HEK293T (cell line): ENCODE measurements at regions not wholly inside any gene's neighbourhood (a gene's known extent, or its start where the extent isn't known, plus 50 kb on each side); places are given as distances from the start of the nearest gene placed in this dataset.
"Not testable (repeated sequence)": the region's sequence is repeated elsewhere in the genome, so short reads cannot be mapped to it uniquely, and the experiment has no call there.

ENCODE experiments used
- CTCF ChIA-PET: fragments of 350-600 bp; formaldehyde crosslinking; extraction: SDS; loops from one replicate; lab custom pipeline; 2021; ENCODE audit warnings: antibody characterized with exemption, inconsistent platforms; lab: Yijun Ruan, JAX
- POLR2A ChIA-PET: fragments of 350-600 bp; formaldehyde crosslinking; extraction: SDS; loops from one replicate; lab custom pipeline; 2020; ENCODE audit warnings: antibody characterized with exemption, inconsistent platforms; lab: Yijun Ruan, JAX
- DNase-seq: peaks from one replicate; pipeline ENCODE4 v3.0.0; 2012; ENCODE audit warnings: mixed read lengths; ENCODE audit errors: extremely low spot score
- ARNT ChIP-seq: fragments of 450-650 bp; IDR thresholded peaks from 2 replicates; pipeline ENCODE4 v1.6.1; 2017; ENCODE audit warnings: mild to moderate bottlenecking
- BHLHE40 ChIP-seq: fragments of 450-650 bp; IDR thresholded peaks from 2 replicates; pipeline ENCODE4 v1.6.1; 2016; ENCODE audit warnings: mild to moderate bottlenecking, moderate library complexity, borderline replicate concordance
- CTBP1 ChIP-seq: fragments of 450-650 bp; IDR thresholded peaks from 2 replicates; pipeline ENCODE4 v1.6.1; 2016; ENCODE audit warnings: borderline replicate concordance
- ELF4 ChIP-seq: fragments of 450-650 bp; IDR thresholded peaks from 2 replicates; pipeline ENCODE4 v1.6.1; 2017; ENCODE audit warnings: antibody characterized with exemption
- FOXA1 ChIP-seq: fragments of 450-650 bp; IDR thresholded peaks from 2 replicates; pipeline ENCODE4 v1.6.1; 2016; ENCODE audit warnings: mild to moderate bottlenecking
- FOXK2 ChIP-seq: fragments of 450-650 bp; IDR thresholded peaks from 2 replicates; pipeline ENCODE4 v1.6.1; 2016; ENCODE audit warnings: mild to moderate bottlenecking
- FOXM1 ChIP-seq: fragments of 450-650 bp; IDR thresholded peaks from 2 replicates; pipeline ENCODE4 v1.6.1; 2017; ENCODE audit warnings: mild to moderate bottlenecking, borderline replicate concordance
- HDGF ChIP-seq: fragments of 450-650 bp; IDR thresholded peaks from 2 replicates; pipeline ENCODE4 v1.6.1; 2017; ENCODE audit warnings: antibody characterized with exemption, borderline replicate concordance
- L3MBTL2 ChIP-seq: fragments of 450-650 bp; conservative IDR thresholded peaks from 2 replicates; pipeline ENCODE4 v1.6.1; 2016; ENCODE audit warnings: mild to moderate bottlenecking
- LEF1 ChIP-seq: fragments of 450-650 bp; IDR thresholded peaks from 2 replicates; pipeline ENCODE4 v1.6.1; 2017; ENCODE audit warnings: mild to moderate bottlenecking, borderline replicate concordance
- NFRKB ChIP-seq: fragments of 450-650 bp; IDR thresholded peaks from 2 replicates; pipeline ENCODE4 v1.6.1; 2016; ENCODE audit warnings: mild to moderate bottlenecking, moderate library complexity
- SP1 ChIP-seq: fragments of 450-650 bp; IDR thresholded peaks from 2 replicates; pipeline ENCODE4 v1.6.1; 2017
- SUZ12 ChIP-seq: fragments of 450-650 bp; IDR thresholded peaks from 2 replicates; pipeline ENCODE4 v1.6.1; 2016; ENCODE audit warnings: mild to moderate bottlenecking
- TARDBP ChIP-seq: fragments of 450-650 bp; IDR thresholded peaks from 2 replicates; pipeline ENCODE4 v1.6.1; 2016
- ZNF384 ChIP-seq: fragments of 450-650 bp; IDR thresholded peaks from 2 replicates; pipeline ENCODE4 v1.6.1; 2016
- TF ChIP-seq, protein P1 (sequence below): fragments of 450-650 bp; IDR thresholded peaks from 2 replicates; pipeline ENCODE4 v1.6.1; 2016

DNA sequence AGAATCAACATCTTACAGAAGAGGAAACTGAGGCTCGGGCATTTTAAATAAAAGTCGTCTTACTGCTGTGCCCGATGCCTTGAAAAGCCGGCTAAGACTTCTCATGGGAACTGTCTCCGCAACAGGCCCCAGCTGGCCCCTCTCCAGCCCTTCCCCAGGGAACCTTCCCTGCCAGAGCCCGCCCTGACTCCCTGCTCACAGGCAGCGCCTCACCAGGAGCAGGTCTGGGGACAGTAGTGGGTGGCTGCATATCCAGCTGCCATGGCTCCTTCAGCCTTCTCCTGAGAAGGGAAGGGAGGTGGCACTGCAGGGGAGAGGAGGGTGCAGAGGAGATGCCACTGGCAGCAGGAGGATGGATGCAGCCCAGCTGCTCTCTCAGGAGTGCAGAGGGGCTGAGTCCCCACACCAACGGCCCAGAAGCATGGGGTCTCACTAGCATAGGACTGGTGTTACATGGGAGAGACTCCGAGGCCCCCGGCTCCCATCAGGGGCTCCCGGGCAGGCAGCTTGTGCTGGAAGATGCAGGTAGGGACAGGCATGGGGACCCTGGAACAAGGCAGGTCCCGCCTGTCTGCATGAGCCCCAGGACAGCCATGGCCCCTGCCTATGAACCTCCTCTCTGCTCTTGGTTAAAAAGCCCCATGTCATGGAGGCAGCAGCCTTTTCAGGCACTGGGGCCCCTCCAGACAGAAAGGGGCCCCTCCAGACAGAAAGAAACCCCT, 216.4 kb upstream of the SGCG start:
- POLR2A ChIA-PET, result no interaction called here
- no peak for DNase-seq
- CTCF ChIA-PET, result no interaction called here
- no peak for TF ChIP-seq ARNT

DNA sequence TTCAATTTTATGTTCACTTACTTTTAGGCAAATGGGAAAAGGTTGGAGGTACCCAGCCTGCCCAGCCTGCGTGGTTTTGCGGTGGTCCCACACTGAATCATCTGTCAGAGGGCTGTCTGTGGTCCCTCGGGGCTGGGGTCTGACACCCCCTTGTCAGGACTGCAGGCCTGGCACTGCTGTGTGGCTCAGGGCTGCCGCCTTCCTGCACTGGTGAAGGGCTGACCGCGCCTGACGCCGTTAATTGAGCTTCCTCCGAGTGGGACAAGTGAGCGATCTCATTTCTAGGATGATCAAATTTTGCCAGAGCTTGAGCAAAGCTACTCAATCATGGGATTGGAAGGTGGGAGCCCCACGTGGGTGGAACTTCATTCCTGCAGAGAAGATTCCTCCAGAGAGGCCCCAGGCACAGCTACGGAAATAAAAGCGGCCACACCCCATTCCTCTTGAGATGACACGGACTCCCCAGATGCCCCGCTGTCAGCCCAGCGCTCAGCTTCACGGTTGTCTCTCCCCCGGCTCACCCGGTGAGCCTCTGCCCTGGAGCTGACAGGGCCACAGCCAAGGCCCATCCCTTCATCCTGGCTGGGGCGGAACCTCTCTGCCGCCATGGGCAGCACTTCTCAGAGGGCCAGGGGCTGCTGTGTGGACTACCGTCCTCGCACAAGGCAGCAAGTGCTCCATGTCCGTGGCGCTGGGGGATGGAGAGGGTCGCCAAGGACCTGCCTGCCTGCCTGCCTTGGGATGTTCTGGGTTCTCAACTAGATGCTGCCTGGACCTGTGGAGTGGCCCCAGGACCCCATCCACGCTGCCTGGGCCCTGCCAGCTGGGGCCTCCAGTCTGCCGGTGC, 215.5 kb upstream of the SGCG start:
- CTCF ChIA-PET, POLR2A ChIA-PET, DNase-seq: not testable (repeated sequence)

DNA sequence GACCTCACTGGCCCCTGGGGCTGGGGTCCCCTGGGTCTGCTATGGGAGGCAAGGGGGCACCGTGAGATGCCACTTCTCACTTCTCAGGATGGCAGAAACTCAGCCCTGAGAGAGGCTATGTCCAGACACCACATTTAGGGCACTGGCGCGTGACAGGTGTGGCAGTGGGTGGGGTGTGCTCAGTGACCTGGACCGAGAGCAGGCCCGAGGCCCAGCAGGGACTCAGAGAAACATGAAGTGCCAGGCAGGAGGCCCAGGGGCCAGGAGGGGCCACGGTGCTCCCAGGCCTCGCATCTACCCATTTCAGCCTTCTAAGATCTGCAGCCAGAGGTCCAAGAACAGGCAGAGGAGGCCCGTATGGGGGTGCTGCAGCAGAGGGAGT, 214.9 kb upstream of the SGCG start:
- POLR2A ChIA-PET, CTCF ChIA-PET: not testable (repeated sequence)

DNA sequence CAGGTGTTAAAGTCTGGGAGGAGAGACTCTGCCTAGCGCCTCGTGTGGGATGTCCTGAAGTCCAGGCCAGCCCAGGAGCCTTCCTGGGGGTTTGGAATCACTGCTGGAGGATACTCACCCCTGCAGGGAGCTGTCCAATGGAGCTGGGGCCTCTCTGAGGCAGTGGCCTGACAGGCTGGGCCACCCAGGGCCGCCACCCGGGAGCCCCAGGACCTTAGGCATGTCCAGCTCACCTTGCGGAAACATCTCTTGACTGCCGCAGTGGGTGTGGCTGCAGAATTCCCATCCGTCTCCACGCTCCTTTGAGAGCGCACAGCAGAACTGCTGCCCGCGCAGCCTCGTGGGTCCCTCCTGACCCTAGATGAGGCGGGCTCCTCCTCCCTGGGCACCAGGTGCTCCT, 214.0 kb upstream of the SGCG start:
- DNase-seq, POLR2A ChIA-PET, CTCF ChIA-PET: not testable (repeated sequence)

More for the DNA sequence above, 214.9 kb upstream of the SGCG start:
- not testable (repeated sequence) for DNase-seq

DNA sequence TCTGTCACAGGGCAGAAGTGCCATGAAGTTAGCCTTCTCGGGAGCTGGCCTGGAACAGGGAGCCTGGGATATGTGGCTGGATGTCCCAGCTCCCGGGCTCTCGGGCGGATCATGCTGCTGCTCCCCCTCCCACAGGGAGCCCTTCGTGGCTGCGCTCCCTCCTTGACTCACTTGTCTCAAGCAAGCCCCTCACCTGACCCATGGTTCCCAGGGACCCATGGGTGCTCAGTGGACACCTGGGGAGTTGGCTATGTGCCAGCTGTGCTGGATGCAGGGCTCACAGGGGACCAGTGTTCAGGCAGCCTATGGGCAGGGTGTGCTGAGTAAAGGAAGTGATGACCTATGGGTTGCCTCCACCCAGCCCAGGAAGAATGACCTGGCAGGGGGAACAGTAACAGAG, 213.1 kb upstream of the SGCG start:
- TF ChIP-seq LEF1, result no peak
- no peak for TF ChIP-seq TARDBP
- TF ChIP-seq NFRKB, result no peak
- TF ChIP-seq SP1, result no peak
- no peak for TF ChIP-seq ELF4
- TF ChIP-seq ZNF384, result no peak
- TF ChIP-seq, protein P1, sequence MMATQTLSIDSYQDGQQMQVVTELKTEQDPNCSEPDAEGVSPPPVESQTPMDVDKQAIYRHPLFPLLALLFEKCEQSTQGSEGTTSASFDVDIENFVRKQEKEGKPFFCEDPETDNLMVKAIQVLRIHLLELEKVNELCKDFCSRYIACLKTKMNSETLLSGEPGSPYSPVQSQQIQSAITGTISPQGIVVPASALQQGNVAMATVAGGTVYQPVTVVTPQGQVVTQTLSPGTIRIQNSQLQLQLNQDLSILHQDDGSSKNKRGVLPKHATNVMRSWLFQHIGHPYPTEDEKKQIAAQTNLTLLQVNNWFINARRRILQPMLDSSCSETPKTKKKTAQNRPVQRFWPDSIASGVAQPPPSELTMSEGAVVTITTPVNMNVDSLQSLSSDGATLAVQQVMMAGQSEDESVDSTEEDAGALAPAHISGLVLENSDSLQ, result no peak
- no peak for DNase-seq
- ChIA-PET POLR2A (no interaction called here), CTCF (no interaction called here)

DNA sequence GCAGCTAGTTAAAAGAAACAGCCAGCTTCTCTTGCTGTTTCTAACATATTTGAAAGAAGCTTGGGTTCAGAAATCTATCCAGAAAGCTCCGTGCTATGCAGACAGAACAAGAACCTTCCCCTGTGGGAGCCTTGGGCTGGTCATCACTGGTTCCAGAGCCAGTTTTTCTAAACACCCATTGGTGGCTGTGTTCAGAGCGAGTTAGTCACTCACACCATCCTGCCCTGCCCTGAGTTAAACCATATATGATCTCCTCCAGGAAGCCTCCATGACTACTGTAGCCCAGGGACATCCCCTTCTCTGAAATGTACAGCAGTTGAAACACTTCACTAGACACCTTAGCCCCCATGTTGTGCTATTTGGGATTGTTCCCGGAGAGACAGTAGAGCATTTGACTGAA, 200.8 kb upstream of the SGCG start:
- no peak for TF ChIP-seq SP1
- no peak for TF ChIP-seq L3MBTL2
- no peak for TF ChIP-seq CTBP1
- TF ChIP-seq FOXM1, result no peak
- TF ChIP-seq ARNT, result no peak
- no peak for DNase-seq
- ChIA-PET CTCF (no interaction called here), POLR2A (no interaction called here)

DNA sequence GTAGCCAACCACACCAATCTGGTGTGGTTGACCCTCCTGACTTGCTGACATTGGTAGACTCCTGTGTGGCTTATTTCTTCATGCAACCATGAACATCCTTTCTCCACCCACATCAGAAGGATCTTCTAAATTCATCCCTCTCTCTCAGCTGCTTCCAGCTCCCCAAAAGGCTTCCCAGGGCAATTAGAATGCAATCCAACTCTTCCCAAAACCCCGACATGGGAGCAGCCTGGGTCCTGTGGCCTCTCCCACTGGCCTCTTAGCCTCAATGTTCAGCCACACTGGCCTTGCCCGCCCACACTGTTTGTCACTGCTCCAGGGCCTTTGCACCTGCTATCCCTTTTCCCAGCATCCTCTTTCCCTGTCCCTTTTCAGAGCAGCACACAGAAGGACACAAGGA, 199.8 kb upstream of the SGCG start:
- ChIA-PET POLR2A (no interaction called here), CTCF (no interaction called here)
- no peak for TF ChIP-seq BHLHE40
- no peak for TF ChIP-seq NFRKB
- TF ChIP-seq SP1, result no peak
- no peak for TF ChIP-seq FOXM1
- TF ChIP-seq ELF4, result no peak
- no peak for TF ChIP-seq LEF1
- no peak for TF ChIP-seq HDGF
- no peak for TF ChIP-seq CTBP1
- TF ChIP-seq L3MBTL2, result no peak
- TF ChIP-seq TARDBP, result no peak
- TF ChIP-seq, protein P1, result no peak
- no peak for TF ChIP-seq FOXA1
- TF ChIP-seq FOXK2, result no peak
- TF ChIP-seq ZNF384, result no peak
- no peak for TF ChIP-seq SUZ12
- TF ChIP-seq ARNT, result no peak
- no peak for DNase-seq

DNA sequence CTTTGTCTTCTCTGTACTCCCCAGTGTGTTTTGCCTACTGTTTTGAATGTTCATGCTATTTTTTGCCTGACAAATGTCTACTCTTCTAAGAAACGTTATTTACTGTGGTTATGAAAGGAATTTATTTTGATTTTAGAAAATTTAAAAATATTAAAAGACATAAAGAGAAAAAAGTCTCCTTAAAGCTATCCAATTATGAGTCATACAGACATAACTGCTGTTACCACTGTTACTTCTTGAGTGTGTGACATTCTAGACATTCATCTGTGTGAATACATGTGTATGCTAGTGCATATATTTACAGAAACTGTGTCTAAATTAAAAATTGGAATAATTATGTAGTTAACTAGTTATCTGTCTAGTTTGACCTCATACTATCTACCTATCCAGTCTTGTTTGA, 187.6 kb upstream of the SGCG start:
- ChIA-PET CTCF (no interaction called here), POLR2A (no interaction called here)
- TF ChIP-seq FOXK2 (no peak), CTBP1 (no peak), ZNF384 (no peak), BHLHE40 (no peak)
- DNase-seq, result no peak

DNA sequence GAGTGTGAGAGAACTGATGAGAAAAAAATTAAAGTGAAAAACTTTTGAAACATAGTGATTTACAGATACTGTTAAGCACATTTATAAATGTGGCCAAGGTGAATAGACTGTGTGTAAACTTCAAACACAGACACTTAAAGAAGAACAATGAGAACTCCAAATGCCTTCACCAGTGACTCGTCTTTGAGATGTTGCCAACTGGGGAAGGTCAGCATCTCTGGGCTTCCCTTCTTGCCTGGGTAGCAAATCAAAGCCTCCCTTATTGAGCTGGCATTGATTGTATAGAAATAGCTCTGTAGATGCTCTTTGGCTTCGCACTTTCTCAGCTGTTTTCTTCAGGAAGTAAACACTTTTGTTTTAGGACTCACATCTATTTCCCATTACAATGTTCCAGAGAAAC, 177.3 kb upstream of the SGCG start:
- ChIA-PET POLR2A (no interaction called here), CTCF (no interaction called here)
- no peak for TF ChIP-seq FOXM1
- no peak for TF ChIP-seq BHLHE40
- no peak for TF ChIP-seq FOXK2
- no peak for TF ChIP-seq LEF1
- TF ChIP-seq SP1, result no peak
- TF ChIP-seq NFRKB, result no peak
- TF ChIP-seq TARDBP, result no peak

More for the DNA sequence above, 177.3 kb upstream of the SGCG start:
- no peak for DNase-seq
